ENCODE measurements at regions not wholly inside any gene's neighbourhood (a gene's known extent, or its start where the extent isn't known, plus 50 kb on each side); places are given as distances from the start of the nearest gene placed in this dataset. TPM values are rescaled to one million over a fixed set of nuclear protein-coding genes. Genes with fewer than 3 reads are reported as not detected.

Small RNAs in the stretch of these regions (microRNA-seq; reads per million reads assigned to microRNA genes)
- not detected for gene MIR548I1 (ENCODE audit: borderline replicate concordance)

Small RNAs in the stretch of these regions (small RNA-seq; reads per million reads assigned to genes)
- gene AC092902.1 (not detected), gene AF186996.2 (not detected), gene AF186996.3 (not detected), gene MIR548I1 (not detected), gene SNRPCP11 (not detected)
